Endometrium (tissue), 2 donors: ENCODE measurements at regions not wholly inside any gene's neighbourhood (a gene's known extent, or its start where the extent isn't known, plus 50 kb on each side); places are given as distances from the start of the nearest gene placed in this dataset.
"Not testable (repeated sequence)": the region's sequence is repeated elsewhere in the genome, so short reads cannot be mapped to it uniquely, and the experiment has no call there.

Experiments used
- FAIRE-seq: peaks from 2 replicates; lab custom pipeline; 2012; peaks lifted over from hg19 to GRCh38; lab: Jason Lieb, UNC
- donor health status: control.
- donor health status: control.

GRCh38 chr2:163081754-163082153, 243.2 kb upstream of the KCNH7 start:
- FAIRE-seq, result no peak

- FAIRE-seq, result no peak
These were observed 238.7 kb upstream of the KCNH7 start for GRCh38 chr2:163077241-163077640.

GRCh38 chr2:163066085-163066484, 227.5 kb upstream of the KCNH7 start:
- no peak for FAIRE-seq

GRCh38 chr2:163062524-163062923, 224.0 kb upstream of the KCNH7 start:
- no peak for FAIRE-seq

GRCh38 chr2:163046615-163047014, 208.0 kb upstream of the KCNH7 start:
- FAIRE-seq, result no peak

GRCh38 chr2:163045830-163046229, 207.3 kb upstream of the KCNH7 start:
- no peak for FAIRE-seq

- no peak for FAIRE-seq
These were observed 205.5 kb upstream of the KCNH7 start for GRCh38 chr2:163044114-163044513.

- FAIRE-seq, result no peak
These were observed 204.6 kb upstream of the KCNH7 start for GRCh38 chr2:163043201-163043600.

GRCh38 chr2:163039266-163039665, 200.7 kb upstream of the KCNH7 start:
- FAIRE-seq, result no peak

- no peak for FAIRE-seq
These were observed 190.2 kb upstream of the KCNH7 start for GRCh38 chr2:163028807-163029206.

- FAIRE-seq, result not testable (repeated sequence)
These were observed 187.7 kb upstream of the KCNH7 start for GRCh38 chr2:163026136-163026775.

GRCh38 chr2:163016882-163017281, 178.3 kb upstream of the KCNH7 start:
- FAIRE-seq, result not testable (repeated sequence)

GRCh38 chr2:163011000-163011399, 172.4 kb upstream of the KCNH7 start:
- FAIRE-seq, result no peak

GRCh38 chr2:163008642-163009041, 170.1 kb upstream of the KCNH7 start:
- FAIRE-seq, result no peak

GRCh38 chr2:162994718-162995117, 156.2 kb upstream of the KCNH7 start:
- FAIRE-seq, result no peak

GRCh38 chr2:162992828-162993227, 154.3 kb upstream of the KCNH7 start:
- no peak for FAIRE-seq

GRCh38 chr2:162989507-162989906, 150.9 kb upstream of the KCNH7 start:
- FAIRE-seq, result no peak

GRCh38 chr2:162974771-162975170, 136.2 kb upstream of the KCNH7 start:
- no peak for FAIRE-seq

- no peak for FAIRE-seq
These were observed 133.8 kb upstream of the KCNH7 start for GRCh38 chr2:162972383-162972782.

GRCh38 chr2:162968306-162968705, 129.7 kb upstream of the KCNH7 start:
- FAIRE-seq, result no peak

- FAIRE-seq, result no peak
These were observed 129.2 kb upstream of the KCNH7 start for GRCh38 chr2:162967811-162968210.

- FAIRE-seq, result no peak
These were observed 128.6 kb upstream of the KCNH7 start for GRCh38 chr2:162967147-162967546.

GRCh38 chr2:162965191-162965590, 126.6 kb upstream of the KCNH7 start:
- no peak for FAIRE-seq

- no peak for FAIRE-seq
These were observed 125.9 kb upstream of the KCNH7 start for GRCh38 chr2:162964513-162964912.

- no peak for FAIRE-seq
These were observed 124.6 kb upstream of the KCNH7 start for GRCh38 chr2:162963156-162963555.
